Tongue (tissue), 2 donors: ENCODE measurements at regions not wholly inside any gene's neighbourhood (a gene's known extent, or its start where the extent isn't known, plus 50 kb on each side); places are given as distances from the start of the nearest gene placed in this dataset. TPM values are rescaled to one million over a fixed set of nuclear protein-coding genes. Genes with fewer than 3 reads are reported as not detected.

Experiments
- DNase-seq: peaks from one replicate; pipeline ENCODE4 v3.0.0-alpha.2; 2015
- small RNA-seq: library from RNA; depleted of rRNA; stranded (forward); fragments of <200 nt; gene quantifications from one replicate; pipeline ENCODE3, GENCODE V24; 2014; ENCODE audit warnings: low replicate concordance

GRCh38 chr14:47826809-47827208, 151.4 kb upstream of the MDGA2 start:
- no peak for DNase-seq

GRCh38 chr14:47822326-47822725, 146.9 kb upstream of the MDGA2 start:
- DNase-seq, result no peak

GRCh38 chr14:47821135-47821534, 145.7 kb upstream of the MDGA2 start:
- DNase-seq, result no peak

- no peak for DNase-seq
Observed at GRCh38 chr14:47790477-47790876, 115.1 kb upstream of the MDGA2 start.

- DNase-seq, result no peak
Observed at GRCh38 chr14:47785058-47785457, 109.7 kb upstream of the MDGA2 start.

GRCh38 chr14:47778631-47779030, 103.2 kb upstream of the MDGA2 start:
- DNase-seq, result no peak

DNA sequence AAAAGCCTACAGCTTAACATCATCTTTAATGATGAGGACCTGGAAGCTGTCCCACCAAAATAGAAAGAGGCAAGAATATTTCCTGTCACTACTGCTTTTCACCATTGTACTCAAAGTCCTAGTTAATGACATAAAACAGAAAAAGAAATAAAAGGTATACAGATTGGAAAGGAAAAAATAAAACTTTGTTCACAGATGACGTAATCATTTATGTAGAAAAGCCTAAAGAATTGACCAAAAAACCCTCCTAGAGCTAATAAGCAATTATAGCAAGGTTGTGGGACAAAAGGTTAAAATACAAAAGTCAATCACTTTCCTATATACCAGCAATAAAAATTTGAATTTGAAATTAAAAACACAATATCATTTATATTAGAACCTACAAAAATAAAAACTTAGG, 97.2 kb upstream of the MDGA2 start:
- no peak for DNase-seq

- no peak for DNase-seq
Observed at GRCh38 chr14:47763188-47763854, 87.9 kb upstream of the MDGA2 start.

GRCh38 chr14:47746986-47747385, 71.6 kb upstream of the MDGA2 start:
- no peak for DNase-seq

DNA sequence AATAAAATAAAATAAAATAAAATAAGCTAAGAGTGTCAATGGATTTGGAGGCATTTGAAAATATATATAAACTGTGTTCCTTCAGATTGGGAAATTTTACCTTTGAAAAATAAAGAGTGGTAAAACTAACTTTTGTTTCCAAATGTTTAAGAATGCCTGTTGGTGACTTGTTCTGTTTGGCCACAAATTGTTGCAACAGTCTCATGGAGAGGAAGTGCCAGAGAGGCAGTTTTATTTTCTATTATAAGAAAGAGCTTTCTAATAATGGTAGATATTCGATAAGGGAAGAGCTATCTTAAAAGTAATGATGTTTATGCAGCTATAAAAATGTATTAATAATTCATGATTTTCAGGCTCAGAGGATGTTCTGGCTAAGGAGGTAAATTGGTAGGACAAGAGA, 68.8 kb upstream of the MDGA2 start:
- DNase-seq, result no peak

- no peak for DNase-seq
Observed at GRCh38 chr14:47739541-47739940, 64.1 kb upstream of the MDGA2 start.

- DNase-seq, result peak; percentile 1
Observed at GRCh38 chr14:47730296-47730695, 54.9 kb upstream of the MDGA2 start.

Small RNAs in the stretch of these regions (small RNA-seq; reads per million reads assigned to genes)
- not detected for gene AL121576.1
- gene AL512360.1, result not detected
- not detected for gene MIR548Y
- not detected for gene RNU6-297P
